Rectal smooth muscle tissue (tissue), 1 donor: ENCODE measurements at regions not wholly inside any gene's neighbourhood (a gene's known extent, or its start where the extent isn't known, plus 50 kb on each side); places are given as distances from the start of the nearest gene placed in this dataset.
A peak's percentile ranks its signal among the peaks of the same experiment; 100 is the strongest.
"Not testable (repeated sequence)": the region's sequence is repeated elsewhere in the genome, so short reads cannot be mapped to it uniquely, and the experiment has no call there.

ENCODE experiments used
- H3K27ac ChIP-seq: one replicate; pipeline ENCODE4 v1.7.0; 2013; ENCODE audit warnings: low read depth, low read length, inconsistent platforms
- H3K27me3 ChIP-seq: one replicate; pipeline ENCODE4 v1.7.0; 2013; ENCODE audit warnings: low read length; ENCODE audit not compliant: control insufficient read depth, insufficient read depth
- H3K36me3 ChIP-seq: one replicate; pipeline ENCODE4 v1.7.0; 2013; ENCODE audit warnings: low read length; ENCODE audit not compliant: control insufficient read depth, insufficient read depth
- H3K4me1 ChIP-seq: one replicate; pipeline ENCODE4 v1.7.0; 2013; ENCODE audit warnings: low read length; ENCODE audit not compliant: control insufficient read depth, insufficient read depth
- H3K4me3 ChIP-seq: one replicate; pipeline ENCODE4 v1.7.0; 2013; ENCODE audit warnings: low read length
- H3K9ac ChIP-seq: one replicate; pipeline ENCODE4 v1.7.0; 2013; ENCODE audit warnings: low read length

DNA sequence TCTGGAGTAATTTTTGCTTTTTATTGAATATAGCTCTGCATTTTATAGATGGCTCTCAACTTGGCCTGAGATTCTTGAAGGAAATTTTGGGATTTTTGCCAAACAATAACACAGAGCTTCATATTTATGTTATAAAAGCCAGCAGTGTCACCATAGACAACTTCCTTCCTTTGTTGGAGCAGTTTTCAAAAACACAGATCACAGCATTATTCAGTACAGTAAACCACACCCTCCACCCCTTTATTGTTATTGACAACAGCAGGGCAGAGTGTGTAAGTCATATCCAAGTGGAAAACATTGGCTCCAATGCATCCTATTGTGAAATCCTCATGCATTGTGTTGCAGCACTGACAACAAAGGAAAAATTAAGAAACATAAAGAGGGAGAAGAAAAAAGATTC lies 62.6 kb upstream of the PRSS23 start:
- H3K27me3 ChIP-seq = no peaks in the 10 kb centered on the region

DNA sequence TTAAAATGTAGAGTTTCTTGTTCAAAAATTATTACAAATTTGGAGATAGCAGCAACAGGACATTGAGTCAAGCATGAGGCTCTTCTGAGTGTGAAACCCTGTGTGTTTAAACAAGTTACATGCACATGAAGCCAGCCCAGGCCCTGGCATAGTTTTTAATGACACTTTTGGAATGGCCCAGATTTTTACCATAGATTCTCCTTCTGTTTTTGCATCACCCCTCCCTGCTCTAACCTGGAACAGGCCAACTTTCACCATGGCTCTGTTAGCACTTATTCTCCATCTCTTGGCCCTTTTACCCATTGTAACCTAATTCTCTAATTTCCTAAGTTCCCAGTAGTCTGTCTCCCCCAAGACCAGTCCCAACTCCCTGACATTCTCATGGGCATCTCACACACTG lies 63.1 kb upstream of the PRSS23 start:
- H3K4me3 ChIP-seq = no peak overlapping the region
- H3K36me3 ChIP-seq = no peaks in the 10 kb centered on the region
- peaks cover 35% of the 10 kb centered on the region for H3K4me1 ChIP-seq
- H3K27ac ChIP-seq = peak overlapping the region; percentile 41
- no peaks in the 10 kb centered on the region for H3K27me3 ChIP-seq
- no peak overlapping the region for H3K9ac ChIP-seq

More for the DNA sequence above, 62.6 kb upstream of the PRSS23 start:
- no peak overlapping the region for H3K9ac ChIP-seq
- H3K4me3 ChIP-seq = no peak overlapping the region
- H3K27ac ChIP-seq = peak overlapping the region; percentile 57
- no peaks in the 10 kb centered on the region for H3K36me3 ChIP-seq
- H3K4me1 ChIP-seq = peaks cover 35% of the 10 kb centered on the region

DNA sequence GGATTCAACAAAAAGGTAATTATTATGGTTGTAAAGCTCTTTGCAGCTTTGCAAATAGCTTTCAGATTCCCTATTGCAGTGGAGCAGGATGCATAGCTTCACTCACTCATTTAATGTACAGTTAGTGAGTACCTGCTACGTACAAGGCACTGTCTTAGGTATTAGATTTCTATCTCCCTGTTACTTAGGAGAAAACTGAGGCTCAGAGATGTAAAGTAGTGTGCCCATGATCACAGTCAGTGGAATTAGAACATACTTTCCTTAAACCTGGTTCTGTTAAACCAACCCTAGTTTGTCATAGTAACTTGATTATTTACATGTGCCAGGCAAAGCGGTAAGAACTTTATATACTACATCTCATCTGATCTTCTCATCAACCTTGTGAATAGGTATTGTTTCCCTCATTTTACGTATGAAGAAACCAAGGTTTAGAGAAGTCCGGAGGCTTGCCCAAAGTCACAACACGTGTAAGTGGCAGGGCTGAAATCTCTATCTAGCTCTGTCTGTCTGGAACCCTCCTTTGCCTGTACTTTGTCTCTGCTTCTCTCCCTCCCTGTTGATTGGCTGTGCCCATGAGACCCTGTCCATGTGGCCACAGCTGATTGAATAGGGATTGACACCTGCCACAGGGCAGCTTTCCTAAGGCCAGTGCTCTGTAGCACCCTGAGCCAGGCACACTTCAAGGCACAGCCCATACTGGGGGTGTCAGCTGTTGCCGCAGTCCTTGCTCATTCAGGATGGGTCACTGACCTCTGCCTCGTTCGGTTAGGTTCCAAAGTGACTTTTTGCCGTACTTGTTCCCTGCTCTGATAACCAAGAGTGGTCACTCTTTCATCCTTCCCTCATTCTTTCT lies 63.8 kb upstream of the PRSS23 start:
- Histone ChIP-seq H3K4me1 (peaks cover 29% of the 10 kb centered on the region), H3K9ac (no peak overlapping the region), H3K36me3 (no peaks in the 10 kb centered on the region), H3K27me3 (no peaks in the 10 kb centered on the region), H3K4me3 (no peak overlapping the region), H3K27ac (no peak overlapping the region)

DNA sequence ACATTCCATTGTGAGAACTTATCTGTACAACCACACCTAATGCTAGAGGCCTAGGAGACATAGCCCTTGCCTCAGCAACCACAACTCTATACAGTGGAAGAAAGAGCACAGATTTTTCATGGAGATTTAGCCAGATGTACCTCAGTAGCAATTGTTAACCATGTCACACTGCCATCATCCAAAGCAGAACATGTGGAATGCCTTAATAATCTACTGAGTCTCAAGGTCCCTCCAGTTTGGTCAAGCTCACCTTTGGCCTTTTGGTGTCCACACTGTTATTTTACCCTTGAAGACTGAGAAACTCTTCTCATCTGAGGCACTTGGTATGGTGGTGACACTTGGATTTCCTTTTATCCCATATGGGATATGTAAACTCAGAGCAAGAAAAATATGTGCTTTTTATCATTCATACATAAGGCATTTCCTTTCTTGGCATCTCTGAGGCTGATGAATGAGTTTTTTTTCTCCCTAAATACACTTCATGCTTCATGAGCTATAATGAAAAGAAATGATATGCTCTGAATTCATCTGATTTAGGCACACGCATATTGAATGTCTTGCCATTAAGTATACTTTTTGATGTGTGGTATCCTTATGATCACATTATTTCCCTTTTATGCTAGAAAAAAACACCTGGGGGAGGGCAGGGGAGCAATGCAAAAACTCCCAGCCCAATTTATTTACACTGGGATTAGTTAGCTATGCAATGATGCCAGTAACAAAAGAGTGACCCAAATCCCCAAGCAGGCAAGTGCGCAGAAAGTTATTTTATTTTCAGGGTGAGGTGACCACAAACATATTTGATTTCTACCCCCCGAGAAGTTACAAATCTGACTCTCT lies 63.3 kb upstream of the ME3 start:
- peaks cover 21% of the 10 kb centered on the region for H3K4me1 ChIP-seq

DNA sequence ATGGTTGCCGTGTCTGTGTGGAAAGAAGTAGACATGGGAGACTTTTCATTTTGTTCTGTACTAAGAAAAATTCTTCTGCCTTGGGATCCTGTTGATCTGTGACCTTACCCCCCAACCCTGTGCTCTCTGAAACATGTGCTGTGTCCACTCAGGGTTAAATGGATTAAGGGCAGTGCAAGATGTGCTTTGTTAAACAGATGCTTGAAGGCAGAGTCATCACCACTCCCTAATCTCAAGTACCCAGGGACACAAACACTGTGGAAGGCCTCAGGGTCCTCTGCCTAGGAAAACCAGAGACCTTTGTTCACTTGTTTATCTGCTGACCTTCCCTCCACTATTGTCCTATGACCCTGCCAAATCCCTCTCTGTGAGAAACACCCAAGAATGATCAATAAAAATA lies 60.3 kb upstream of the ME3 start:
- H3K36me3 ChIP-seq, H3K4me3 ChIP-seq, H3K27me3 ChIP-seq, H3K4me1 ChIP-seq, H3K9ac ChIP-seq, H3K27ac ChIP-seq: not testable (repeated sequence)

More for the DNA sequence above, 63.3 kb upstream of the ME3 start:
- H3K36me3 ChIP-seq = no peaks in the 10 kb centered on the region
- no peak overlapping the region for H3K27ac ChIP-seq
- no peak overlapping the region for H3K4me3 ChIP-seq
- H3K27me3 ChIP-seq = no peaks in the 10 kb centered on the region
- no peak overlapping the region for H3K9ac ChIP-seq

DNA sequence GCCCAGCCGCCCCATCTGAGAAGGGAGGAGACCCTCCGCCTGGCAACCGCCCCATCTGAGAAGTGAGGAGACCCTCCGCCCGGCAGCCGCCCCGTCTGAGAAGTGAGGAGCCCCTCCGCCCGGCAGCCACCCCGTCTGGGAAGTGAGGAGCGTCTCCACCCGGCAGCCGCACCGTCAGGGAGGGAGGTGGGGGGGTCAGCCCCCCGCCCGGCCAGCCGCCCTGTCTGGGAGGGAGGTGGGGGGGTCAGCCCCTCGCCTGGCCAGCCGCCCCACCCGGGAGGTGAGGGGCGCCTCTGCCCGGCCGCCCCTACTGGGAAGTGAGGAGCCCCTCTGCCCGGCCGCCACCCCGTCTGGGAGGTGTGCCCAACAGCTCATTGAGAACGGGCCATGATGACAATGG lies 59.9 kb upstream of the ME3 start:
- H3K4me3 ChIP-seq, H3K36me3 ChIP-seq, H3K27me3 ChIP-seq, H3K4me1 ChIP-seq, H3K9ac ChIP-seq, H3K27ac ChIP-seq: not testable (repeated sequence)

DNA sequence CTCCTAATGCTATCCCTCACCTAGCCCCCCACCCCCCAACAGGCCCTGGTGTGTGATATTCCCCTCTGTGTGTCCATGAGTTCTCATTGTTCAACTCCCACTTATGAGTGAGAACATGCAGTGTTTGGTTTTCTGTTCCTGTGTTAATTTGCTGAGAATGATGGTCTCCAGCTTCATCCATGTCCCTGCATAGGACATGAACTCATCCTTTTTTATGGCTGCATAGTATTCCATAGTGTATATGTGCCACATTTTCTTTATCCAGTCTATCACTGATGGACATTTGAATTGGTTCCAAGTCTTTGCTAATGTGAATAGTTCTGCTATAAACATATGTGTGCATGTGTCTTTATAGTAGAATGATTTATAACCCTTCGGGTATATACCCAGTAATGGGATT lies 57.2 kb upstream of the ME3 start:
- H3K36me3 ChIP-seq, H3K4me3 ChIP-seq, H3K9ac ChIP-seq, H3K27me3 ChIP-seq, H3K27ac ChIP-seq, H3K4me1 ChIP-seq: not testable (repeated sequence)

DNA sequence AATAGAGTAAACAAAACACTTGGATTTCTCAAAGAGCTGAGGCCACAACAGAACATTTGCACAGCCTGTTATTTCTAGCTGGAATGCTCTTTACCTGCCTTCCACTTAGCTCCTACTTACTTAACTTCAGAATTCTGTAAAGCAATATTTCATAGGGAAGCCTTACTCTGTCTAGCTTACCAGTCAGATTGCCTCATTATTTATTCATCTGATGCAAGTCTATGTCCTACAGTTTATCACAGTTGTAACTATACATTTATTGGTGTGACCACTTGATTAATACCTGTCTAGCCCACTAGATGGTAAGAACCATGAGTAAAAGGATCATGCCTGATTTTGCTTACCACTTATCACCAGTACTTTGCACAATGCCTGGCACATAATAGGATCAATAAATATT lies 56.1 kb upstream of the ME3 start:
- no peaks in the 10 kb centered on the region for H3K4me1 ChIP-seq
- H3K36me3 ChIP-seq = no peaks in the 10 kb centered on the region
- no peak overlapping the region for H3K9ac ChIP-seq

DNA sequence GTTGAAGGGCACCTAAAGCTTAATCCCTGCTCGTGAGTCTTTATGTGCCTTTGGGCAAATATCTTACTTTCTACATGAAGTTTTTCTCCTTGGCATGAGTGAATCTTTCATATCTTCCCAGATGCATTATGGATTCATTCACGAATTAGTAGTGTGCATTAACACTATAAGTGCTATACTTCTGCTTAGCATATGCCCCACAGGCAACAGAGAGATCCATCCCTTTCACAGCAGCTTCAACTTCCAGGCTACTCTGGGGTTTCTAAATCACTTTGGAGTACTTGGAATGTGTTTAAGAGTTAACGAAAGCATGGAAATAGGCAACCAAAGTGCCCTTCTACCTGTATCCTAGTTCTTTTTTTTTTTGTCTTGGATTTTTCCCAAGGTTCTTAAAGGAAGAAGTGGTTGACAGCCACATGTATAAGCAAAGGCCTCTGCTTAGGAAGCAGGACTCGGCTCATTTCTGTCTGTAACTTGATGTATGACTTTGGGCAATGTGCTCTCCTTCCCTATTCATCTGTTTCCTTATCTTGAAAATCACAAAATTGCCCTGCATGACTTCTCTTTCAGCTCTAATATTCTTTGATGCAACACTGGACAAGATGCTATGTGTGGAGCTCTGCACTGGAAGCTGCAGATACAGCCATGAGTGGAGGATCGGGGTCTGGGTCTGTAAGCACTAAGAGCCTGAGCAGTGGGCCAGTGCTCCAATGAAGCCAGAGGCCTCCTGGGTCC lies 54.5 kb upstream of the ME3 start:
- no peaks in the 10 kb centered on the region for H3K4me1 ChIP-seq
- no peak overlapping the region for H3K9ac ChIP-seq
- no peak overlapping the region for H3K27ac ChIP-seq
- H3K36me3 ChIP-seq = no peaks in the 10 kb centered on the region
- no peak overlapping the region for H3K4me3 ChIP-seq
- no peaks in the 10 kb centered on the region for H3K27me3 ChIP-seq

More for the DNA sequence above, 56.1 kb upstream of the ME3 start:
- Histone ChIP-seq H3K27me3 (no peaks in the 10 kb centered on the region), H3K4me3 (no peak overlapping the region), H3K27ac (no peak overlapping the region)

DNA sequence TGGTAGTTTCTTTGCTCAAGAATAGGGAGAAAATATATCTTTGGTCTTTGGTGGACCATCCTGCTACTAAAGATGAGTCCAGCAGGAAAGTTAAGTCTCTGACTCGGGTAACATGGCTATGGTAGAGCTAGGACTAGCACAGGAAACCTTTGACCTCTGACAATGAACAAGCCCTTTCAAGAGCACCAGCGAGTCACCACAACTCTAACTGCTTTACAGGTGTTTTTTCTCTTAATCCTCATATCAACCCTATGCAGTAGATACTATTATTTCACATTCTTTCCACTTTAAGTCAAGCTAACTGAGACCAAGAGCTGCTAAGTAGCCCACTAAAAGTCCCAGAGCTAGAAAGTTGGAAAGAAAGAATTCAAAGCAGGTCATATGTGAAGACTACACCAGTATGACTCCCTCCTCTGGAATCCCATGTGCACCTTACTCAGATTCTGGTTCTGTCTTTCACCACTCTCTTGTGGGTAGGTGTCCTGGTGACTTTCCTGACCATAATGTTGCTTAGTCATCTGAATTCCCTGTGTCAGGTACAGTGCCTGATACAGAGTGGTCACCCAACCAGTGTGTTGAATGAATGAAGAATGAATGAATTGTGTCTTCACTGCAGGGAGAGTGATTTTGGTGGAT lies 53.8 kb upstream of the ME3 start:
- Histone ChIP-seq H3K27ac (no peak overlapping the region), H3K4me1 (no peaks in the 10 kb centered on the region), H3K4me3 (no peak overlapping the region), H3K9ac (no peak overlapping the region), H3K36me3 (no peaks in the 10 kb centered on the region), H3K27me3 (no peaks in the 10 kb centered on the region)

DNA sequence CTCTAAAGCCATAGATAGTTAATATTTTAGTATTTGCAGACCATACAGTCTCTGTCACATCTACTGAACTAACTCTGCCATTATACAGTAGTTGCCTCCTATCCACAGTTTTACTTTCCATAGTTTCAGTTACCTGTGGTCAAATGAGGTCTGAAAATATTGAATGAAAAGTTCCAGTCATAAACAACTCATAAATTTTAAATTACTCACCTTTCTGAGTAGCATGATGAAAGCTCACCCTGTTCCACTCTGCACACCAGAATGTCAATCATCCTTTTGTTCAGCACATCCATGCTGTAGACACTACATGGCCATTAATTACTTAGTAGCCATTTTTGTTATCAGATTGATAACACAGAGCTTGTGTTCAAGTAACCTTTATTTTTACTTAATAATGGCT lies 51.7 kb upstream of the ME3 start:
- no peaks in the 10 kb centered on the region for H3K36me3 ChIP-seq
- no peaks in the 10 kb centered on the region for H3K4me1 ChIP-seq
- no peak overlapping the region for H3K27ac ChIP-seq
- H3K9ac ChIP-seq = no peak overlapping the region
- H3K4me3 ChIP-seq = no peak overlapping the region
- H3K27me3 ChIP-seq = no peaks in the 10 kb centered on the region

DNA sequence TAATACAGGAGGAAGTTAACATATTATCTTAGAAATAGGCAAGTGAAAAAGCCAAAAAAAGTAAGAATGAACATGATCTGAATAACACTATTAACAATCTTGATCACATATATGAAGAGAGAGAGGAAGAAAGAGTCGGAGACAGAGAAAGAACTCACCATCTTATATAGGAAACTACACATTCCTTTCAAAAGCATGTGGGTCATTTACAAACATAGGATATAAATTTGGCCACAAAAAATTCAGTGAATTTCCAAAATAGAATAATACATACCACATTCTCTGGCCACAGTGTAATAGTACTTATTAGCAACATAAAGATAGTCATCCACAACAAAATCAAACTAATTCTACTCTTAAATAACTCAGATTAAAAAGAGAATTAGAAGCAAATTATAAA lies 50.9 kb upstream of the ME3 start:
- Histone ChIP-seq H3K9ac (no peak overlapping the region), H3K4me1 (no peaks in the 10 kb centered on the region), H3K27me3 (no peaks in the 10 kb centered on the region), H3K4me3 (no peak overlapping the region), H3K36me3 (no peaks in the 10 kb centered on the region), H3K27ac (no peak overlapping the region)
